ENCODE measurements at regions not wholly inside any gene's neighbourhood (a gene's known extent, or its start where the extent isn't known, plus 50 kb on each side); places are given as distances from the start of the nearest gene placed in this dataset.
A peak's percentile ranks its signal among the peaks of the same experiment; 100 is the strongest.
"Not testable (repeated sequence)": the region's sequence is repeated elsewhere in the genome, so short reads cannot be mapped to it uniquely, and the experiment has no call there.

- no peak overlapping the region for H3K9ac ChIP-seq (ENCODE audit: low read length)
- no peaks in the 10 kb centered on the region for H4K20me1 ChIP-seq (ENCODE audit: insufficient read depth, low read depth, low read length)
- no peaks in the 10 kb centered on the region for H3K27me3 ChIP-seq (ENCODE audit: low read length)
- no peaks in the 10 kb centered on the region for H3K79me2 ChIP-seq (ENCODE audit: low read length)
- H3K9me2 ChIP-seq (replicated peaks; ENCODE audit: insufficient read depth, low read length): no peaks in the 10 kb centered on the region; the same call in 1 of the 2 replicates
- H3K36me3 ChIP-seq (ENCODE audit: insufficient read depth, low read length): no peaks in the 10 kb centered on the region
- no peak for DNase-seq
- no peak overlapping the region for H3K27ac ChIP-seq (ENCODE audit: low read length)
- peaks cover 3% of the 10 kb centered on the region; the same call in 1 of the 2 replicates for H3K9me3 ChIP-seq (ENCODE audit: low read length)
- no peak overlapping the region for H3K4me3 ChIP-seq (ENCODE audit: low read length)
- no peak overlapping the region for H3K4me2 ChIP-seq (ENCODE audit: low read depth, low read length, poor library complexity, severe bottlenecking)
- H2AFZ ChIP-seq (ENCODE audit: low read length): no peak overlapping the region
- H3K4me1 ChIP-seq (ENCODE audit: low read length): no peaks in the 10 kb centered on the region
These were observed 392.8 kb downstream of the RSL24D1 start for GRCh38 chr15:54803987-54804386.

- no peaks in the 10 kb centered on the region for H4K20me1 ChIP-seq (ENCODE audit: insufficient read depth, low read depth, low read length)
- H3K9me2 ChIP-seq (replicated peaks; ENCODE audit: insufficient read depth, low read length): no peaks in the 10 kb centered on the region; the same call in 1 of the 2 replicates
- no peak overlapping the region for H3K9ac ChIP-seq (ENCODE audit: low read length)
- H3K27me3 ChIP-seq (ENCODE audit: low read length): no peaks in the 10 kb centered on the region
- H3K4me2 ChIP-seq (ENCODE audit: low read depth, low read length, poor library complexity, severe bottlenecking): no peak overlapping the region
- H3K27ac ChIP-seq (ENCODE audit: low read length): no peak overlapping the region
- no peaks in the 10 kb centered on the region for H3K4me1 ChIP-seq (ENCODE audit: low read length)
- peak; percentile 42 for DNase-seq
- no peak overlapping the region for H3K4me3 ChIP-seq (ENCODE audit: low read length)
- no peak overlapping the region for H2AFZ ChIP-seq (ENCODE audit: low read length)
- peaks cover 3% of the 10 kb centered on the region; the same call in 1 of the 2 replicates for H3K9me3 ChIP-seq (ENCODE audit: low read length)
- H3K36me3 ChIP-seq (ENCODE audit: insufficient read depth, low read length): no peaks in the 10 kb centered on the region
- H3K79me2 ChIP-seq (ENCODE audit: low read length): no peaks in the 10 kb centered on the region
These were observed 393.5 kb downstream of the RSL24D1 start for GRCh38 chr15:54803134-54803808.

GRCh38 chr15:54792526-54792925, 404.2 kb downstream of the RSL24D1 start:
- Histone ChIP-seq H3K9me2 (replicated peaks; ENCODE audit: insufficient read depth, low read length) (0 out of 2 replicates have a peak, but pooled peaks cover 6% of the 10 kb centered on the region), H3K9me3 (ENCODE audit: low read length) (peaks cover 4% of the 10 kb centered on the region; the same call in 1 of the 2 replicates), H3K4me1 (ENCODE audit: low read length) (no peaks in the 10 kb centered on the region), H3K27ac (ENCODE audit: low read length) (no peak overlapping the region), H3K27me3 (ENCODE audit: low read length) (no peaks in the 10 kb centered on the region), H2AFZ (ENCODE audit: low read length) (no peak overlapping the region), H3K36me3 (ENCODE audit: insufficient read depth, low read length) (no peaks in the 10 kb centered on the region), H4K20me1 (ENCODE audit: insufficient read depth, low read depth, low read length) (no peaks in the 10 kb centered on the region), H3K9ac (ENCODE audit: low read length) (no peak overlapping the region), H3K4me3 (ENCODE audit: low read length) (no peak overlapping the region), H3K79me2 (ENCODE audit: low read length) (no peaks in the 10 kb centered on the region), H3K4me2 (ENCODE audit: low read depth, low read length, poor library complexity, severe bottlenecking) (no peak overlapping the region)
- DNase-seq: no peak

GRCh38 chr15:54790693-54791092, 406.0 kb downstream of the RSL24D1 start:
- Histone ChIP-seq H3K9me3 (ENCODE audit: low read length) (peaks cover 7% of the 10 kb centered on the region; the same call in 1 of the 2 replicates), H3K9ac (ENCODE audit: low read length) (no peak overlapping the region), H3K4me1 (ENCODE audit: low read length) (no peaks in the 10 kb centered on the region), H3K27me3 (ENCODE audit: low read length) (no peaks in the 10 kb centered on the region), H3K27ac (ENCODE audit: low read length) (no peak overlapping the region), H2AFZ (ENCODE audit: low read length) (no peak overlapping the region), H3K9me2 (replicated peaks; ENCODE audit: insufficient read depth, low read length) (0 out of 2 replicates have a peak, but pooled peaks cover 6% of the 10 kb centered on the region), H3K4me3 (ENCODE audit: low read length) (no peak overlapping the region), H3K4me2 (ENCODE audit: low read depth, low read length, poor library complexity, severe bottlenecking) (no peak overlapping the region), H3K79me2 (ENCODE audit: low read length) (no peaks in the 10 kb centered on the region), H3K36me3 (ENCODE audit: insufficient read depth, low read length) (no peaks in the 10 kb centered on the region), H4K20me1 (ENCODE audit: insufficient read depth, low read depth, low read length) (no peaks in the 10 kb centered on the region)
- no peak for DNase-seq

GRCh38 chr15:54789376-54789775, 407.4 kb downstream of the RSL24D1 start:
- Histone ChIP-seq H3K4me1 (ENCODE audit: low read length) (no peaks in the 10 kb centered on the region), H3K4me3 (ENCODE audit: low read length) (no peak overlapping the region), H3K27me3 (ENCODE audit: low read length) (no peaks in the 10 kb centered on the region), H3K36me3 (ENCODE audit: insufficient read depth, low read length) (no peaks in the 10 kb centered on the region), H2AFZ (ENCODE audit: low read length) (no peak overlapping the region), H3K27ac (ENCODE audit: low read length) (no peak overlapping the region), H3K9ac (ENCODE audit: low read length) (no peak overlapping the region), H3K79me2 (ENCODE audit: low read length) (no peaks in the 10 kb centered on the region), H3K9me2 (replicated peaks; ENCODE audit: insufficient read depth, low read length) (0 out of 2 replicates have a peak, but pooled peaks cover 6% of the 10 kb centered on the region), H3K4me2 (ENCODE audit: low read depth, low read length, poor library complexity, severe bottlenecking) (no peak overlapping the region), H3K9me3 (ENCODE audit: low read length) (peaks cover 7% of the 10 kb centered on the region; the same call in 1 of the 2 replicates), H4K20me1 (ENCODE audit: insufficient read depth, low read depth, low read length) (no peaks in the 10 kb centered on the region)
- DNase-seq: no peak

GRCh38 chr15:54781220-54781619, 415.5 kb downstream of the RSL24D1 start:
- not testable (repeated sequence) for H4K20me1 ChIP-seq (ENCODE audit: insufficient read depth, low read depth, low read length); H3K27me3 ChIP-seq (ENCODE audit: low read length); H3K27ac ChIP-seq (ENCODE audit: low read length); H3K4me2 ChIP-seq (ENCODE audit: low read depth, low read length, poor library complexity, severe bottlenecking); DNase-seq; H3K9ac ChIP-seq (ENCODE audit: low read length); H3K9me2 ChIP-seq (replicated peaks; ENCODE audit: insufficient read depth, low read length); H3K4me1 ChIP-seq (ENCODE audit: low read length); H3K9me3 ChIP-seq (ENCODE audit: low read length); H3K4me3 ChIP-seq (ENCODE audit: low read length); H2AFZ ChIP-seq (ENCODE audit: low read length); H3K79me2 ChIP-seq (ENCODE audit: low read length); H3K36me3 ChIP-seq (ENCODE audit: insufficient read depth, low read length)

GRCh38 chr15:54779271-54779670, 417.5 kb downstream of the RSL24D1 start:
- Histone ChIP-seq H3K4me1 (ENCODE audit: low read length) (no peaks in the 10 kb centered on the region), H3K9ac (ENCODE audit: low read length) (no peak overlapping the region), H3K4me2 (ENCODE audit: low read depth, low read length, poor library complexity, severe bottlenecking) (no peak overlapping the region)

GRCh38 chr15:54776410-54776809, 420.3 kb downstream of the RSL24D1 start:
- no peaks in the 10 kb centered on the region for H3K36me3 ChIP-seq (ENCODE audit: insufficient read depth, low read length)
- H3K4me3 ChIP-seq (ENCODE audit: low read length): no peak overlapping the region
- H3K4me2 ChIP-seq (ENCODE audit: low read depth, low read length, poor library complexity, severe bottlenecking): no peak overlapping the region
- no peak for DNase-seq
- H3K9me3 ChIP-seq (ENCODE audit: low read length): no peaks in the 10 kb centered on the region
- H3K27ac ChIP-seq (ENCODE audit: low read length): no peak overlapping the region
- H3K27me3 ChIP-seq (ENCODE audit: low read length): no peaks in the 10 kb centered on the region
- no peaks in the 10 kb centered on the region for H3K9me2 ChIP-seq (replicated peaks; ENCODE audit: insufficient read depth, low read length)
- no peaks in the 10 kb centered on the region for H3K4me1 ChIP-seq (ENCODE audit: low read length)
- H2AFZ ChIP-seq (ENCODE audit: low read length): no peak overlapping the region
- H3K9ac ChIP-seq (ENCODE audit: low read length): no peak overlapping the region
- no peaks in the 10 kb centered on the region for H4K20me1 ChIP-seq (ENCODE audit: insufficient read depth, low read depth, low read length)
- H3K79me2 ChIP-seq (ENCODE audit: low read length): no peaks in the 10 kb centered on the region

More at GRCh38 chr15:54779271-54779670, 417.5 kb downstream of the RSL24D1 start:
- H3K36me3 ChIP-seq (ENCODE audit: insufficient read depth, low read length): no peaks in the 10 kb centered on the region
- no peaks in the 10 kb centered on the region for H3K9me2 ChIP-seq (replicated peaks; ENCODE audit: insufficient read depth, low read length)
- no peak overlapping the region for H2AFZ ChIP-seq (ENCODE audit: low read length)
- H3K79me2 ChIP-seq (ENCODE audit: low read length): no peaks in the 10 kb centered on the region
- no peaks in the 10 kb centered on the region for H3K9me3 ChIP-seq (ENCODE audit: low read length)
- H3K27me3 ChIP-seq (ENCODE audit: low read length): no peaks in the 10 kb centered on the region
- DNase-seq: no peak
- H3K4me3 ChIP-seq (ENCODE audit: low read length): no peak overlapping the region
- H4K20me1 ChIP-seq (ENCODE audit: insufficient read depth, low read depth, low read length): no peaks in the 10 kb centered on the region
- H3K27ac ChIP-seq (ENCODE audit: low read length): no peak overlapping the region

Measured in Karpas-422 (cell line).